IMR-90 (cell line): ENCODE measurements at regions not wholly inside any gene's neighbourhood (a gene's known extent, or its start where the extent isn't known, plus 50 kb on each side); places are given as distances from the start of the nearest gene placed in this dataset.

ENCODE experiments used
- ATAC-seq: fragments of 200-7000 bp; cut with Tn5 transposase; 2 replicates; pipeline ENCODE4 v1.9.1; 2020; ENCODE audit warnings: low read depth, mild to moderate bottlenecking, moderate library complexity
- BruUV-seq: library from RNA; stranded (reverse); fragments of 400-500 nt; replicated peaks from 2 replicates; lab custom pipeline; 2021; lab: Mats Ljungman, UMichigan
- CTCF ChIA-PET: fragments of 300-600 bp; formaldehyde crosslinking; extraction: SDS; loops from one replicate; lab custom pipeline; 2021; ENCODE audit warnings: antibody characterized with exemption; lab: Yijun Ruan, JAX
- POLR2A ChIA-PET: fragments of 300-600 bp; sonication (Branson Sonifier 250); formaldehyde crosslinking; loops from one replicate; lab custom pipeline; 2022; ENCODE audit warnings: antibody characterized with exemption; ENCODE audit not compliant: unreplicated experiment; lab: Charles Lee
- DNase-seq: peaks from one replicate; pipeline ENCODE4 v3.0.0; 2013
- H2AFZ ChIP-seq: replicated peaks from 2 replicates; pipeline ENCODE3; 2013; ENCODE audit warnings: low read length, mild to moderate bottlenecking; ENCODE audit not compliant: poor library complexity
- H2AK5ac ChIP-seq: 2 replicates; pipeline ENCODE4 v1.6.1; 2013; ENCODE audit warnings: low read depth, low read length, inconsistent platforms
- H2AK9ac ChIP-seq: replicated peaks from 2 replicates; pipeline ENCODE3; 2013; ENCODE audit warnings: mild to moderate bottlenecking, low read depth, low read length, moderate library complexity; ENCODE audit not compliant: poor library complexity
- H2BK120ac ChIP-seq: 2 replicates; pipeline ENCODE4 v1.6.1; 2013; ENCODE audit warnings: low read depth, low read length, inconsistent platforms
- H2BK15ac ChIP-seq: 3 replicates; pipeline ENCODE4 v1.6.1; 2013; ENCODE audit warnings: low read depth, low read length, inconsistent platforms
- H2BK20ac ChIP-seq: 2 replicates; pipeline ENCODE4 v1.6.1; 2013; ENCODE audit warnings: low read depth, mild to moderate bottlenecking, inconsistent platforms, low read length, moderate library complexity
- H2BK5ac ChIP-seq: 2 replicates; pipeline ENCODE4 v1.6.1; 2013; ENCODE audit warnings: mild to moderate bottlenecking, low read depth, low read length, inconsistent platforms; ENCODE audit not compliant: poor library complexity, severe bottlenecking
- H3K14ac ChIP-seq: replicated peaks from 2 replicates; pipeline ENCODE4 v1.6.1; 2013; ENCODE audit warnings: low read depth, low read length, inconsistent platforms
- H3K18ac ChIP-seq: 2 replicates; pipeline ENCODE4 v1.6.1; 2013; ENCODE audit warnings: low read depth, low read length, control low read depth
- H3K23ac ChIP-seq: 2 replicates; pipeline ENCODE4 v1.6.1; 2013; ENCODE audit warnings: low read depth, low read length, inconsistent platforms
- H3K27ac ChIP-seq: 2 replicates; pipeline ENCODE4 v1.5.1; 2013; ENCODE audit warnings: mild to moderate bottlenecking, control low read depth, low read length; ENCODE audit not compliant: insufficient read depth
- H3K27me3 ChIP-seq: 2 replicates; pipeline ENCODE4 v1.6.1; 2013; ENCODE audit warnings: low read length; ENCODE audit not compliant: control insufficient read depth, insufficient read depth
- H3K36me3 ChIP-seq: 2 replicates; pipeline ENCODE4 v1.6.1; 2013; ENCODE audit warnings: low read length, mixed read lengths; ENCODE audit not compliant: control insufficient read depth, insufficient read depth
- H3K4ac ChIP-seq: 2 replicates; pipeline ENCODE4 v1.6.1; 2013; ENCODE audit warnings: low read depth, low read length, inconsistent platforms
- H3K4me1 ChIP-seq: 2 replicates; pipeline ENCODE4 v1.6.1; 2013; ENCODE audit warnings: low read length, mixed read lengths; ENCODE audit not compliant: control insufficient read depth, insufficient read depth
- H3K4me2 ChIP-seq: 2 replicates; pipeline ENCODE4 v1.6.1; 2013; ENCODE audit warnings: low read depth, mild to moderate bottlenecking, control low read depth, low read length, moderate library complexity
- H3K4me3 ChIP-seq: 2 replicates; pipeline ENCODE4 v1.5.1; 2013; ENCODE audit warnings: low read depth, mild to moderate bottlenecking, control low read depth, low read length, moderate library complexity; ENCODE audit not compliant: insufficient read depth
- H3K56ac ChIP-seq: 2 replicates; pipeline ENCODE4 v1.6.1; 2013; ENCODE audit warnings: low read length, inconsistent platforms; ENCODE audit not compliant: insufficient read depth; ENCODE audit errors: extremely low read depth
- H3K79me1 ChIP-seq, 2 experiments: 2 replicates each; pipeline ENCODE4 v1.6.1; 2013; ENCODE audit warnings: low read length in 2 of 2, inconsistent platforms in 1 of 2, low read depth in 1 of 2
- H3K9ac ChIP-seq: 2 replicates; pipeline ENCODE4 v1.6.1; 2013; ENCODE audit warnings: low read depth, low read length, control low read depth
- H3K9me1 ChIP-seq: 2 replicates; pipeline ENCODE4 v1.6.1; 2013; ENCODE audit warnings: low read length, inconsistent platforms; ENCODE audit not compliant: insufficient read depth
- H3K9me3 ChIP-seq: 2 replicates; pipeline ENCODE4 v1.6.1; 2013; ENCODE audit warnings: low read length; ENCODE audit not compliant: control insufficient read depth, insufficient read depth
- H4K20me1 ChIP-seq: 2 replicates; pipeline ENCODE4 v1.6.1; 2013; ENCODE audit warnings: low read length, inconsistent platforms; ENCODE audit not compliant: insufficient read depth
- H4K5ac ChIP-seq: 2 replicates; pipeline ENCODE4 v1.6.1; 2013; ENCODE audit warnings: mild to moderate bottlenecking, low read depth, low read length, control low read depth
- H4K8ac ChIP-seq, 2 experiments: 2 replicates each; pipeline ENCODE4 v1.6.1; 2013; ENCODE audit warnings: low read depth in 2 of 2, low read length in 2 of 2, control low read depth in 1 of 2, inconsistent platforms in 1 of 2
- H4K91ac ChIP-seq: 2 replicates; pipeline ENCODE4 v1.6.1; 2013; ENCODE audit warnings: low read depth, low read length, inconsistent platforms; ENCODE audit not compliant: insufficient read depth
- BHLHE40 ChIP-seq: fragments of 150-350 bp; IDR thresholded peaks from 2 replicates; pipeline ENCODE4 v1.6.1; 2016; ENCODE audit warnings: mild to moderate bottlenecking, low read depth, low read length
- CEBPB ChIP-seq: IDR thresholded peaks from 2 replicates; pipeline ENCODE4 v1.6.1; 2012; ENCODE audit warnings: low read depth, low read length, improper control_type of control experiment
- CHD1 ChIP-seq: IDR thresholded peaks from 2 replicates; pipeline ENCODE4 v1.6.1; 2012; ENCODE audit warnings: low read depth, low read length, improper control_type of control experiment
- CTCF ChIP-seq: conservative IDR thresholded peaks from 2 replicates; pipeline ENCODE4 v1.5.1; 2012; ENCODE audit warnings: mild to moderate bottlenecking, low read depth, low read length, improper control_type of control experiment
- ELK1 ChIP-seq: fragments of 150-350 bp; IDR thresholded peaks from 2 replicates; pipeline ENCODE4 v1.6.1; 2016; ENCODE audit warnings: low read depth, mild to moderate bottlenecking, low read length, moderate library complexity, borderline replicate concordance
- FOS ChIP-seq: fragments of 150-350 bp; IDR thresholded peaks from 2 replicates; pipeline ENCODE4 v1.6.1; 2016; ENCODE audit warnings: low read depth, low read length
- MXI1 ChIP-seq: IDR thresholded peaks from 2 replicates; pipeline ENCODE4 v1.6.1; 2012; ENCODE audit warnings: low read depth, mild to moderate bottlenecking, low read length, moderate library complexity, borderline replicate concordance
- NFE2L2 ChIP-seq: fragments of 150-350 bp; IDR thresholded peaks from 2 replicates; pipeline ENCODE4 v1.6.1; 2016; ENCODE audit warnings: low read depth, mild to moderate bottlenecking, low read length
- RCOR1 ChIP-seq: IDR thresholded peaks from 2 replicates; pipeline ENCODE4 v1.6.1; 2012; ENCODE audit warnings: mild to moderate bottlenecking, low read length, improper control_type of control experiment; ENCODE audit not compliant: insufficient replicate concordance
- RFX5 ChIP-seq: IDR thresholded peaks from 2 replicates; pipeline ENCODE4 v1.8.0; 2012; ENCODE audit warnings: low read depth, mild to moderate bottlenecking, low read length, moderate library complexity
- USF2 ChIP-seq: fragments of 150-350 bp; IDR thresholded peaks from 2 replicates; pipeline ENCODE4 v1.6.1; 2017; ENCODE audit warnings: mild to moderate bottlenecking, antibody characterized with exemption, low read length, low read depth
- WGBS, 2 experiments: methylation state at CpG; one replicate each; pipeline versions ENCODE4 v1.1.5 to v1.1.7; 2013; ENCODE audit warnings: missing lambda C conversion rate in 2 of 2; ENCODE audit not compliant: insufficient read length in 1 of 2; ENCODE audit errors: extremely low coverage in 2 of 2; 5-methylcytosine and 5-hydroxymethylcytosine counted together
- dilution Hi-C: fragments of 300-500 bp; cut with HindIII; formaldehyde crosslinking; loops from one replicate; pipeline ENCODE4 v1.14.3; 2018; ENCODE audit warnings: low sequenced_read_pairs; ENCODE audit not compliant: unreplicated experiment
- in situ Hi-C: fragments of 300-500 bp; cut with MboI; formaldehyde crosslinking; loops from 3 replicates; pipeline ENCODE4 v1.14.3; 2019; ENCODE audit warnings: low sequenced_read_pairs, inconsistent platforms, mixed read lengths
- intact Hi-C: fragments of 100-400 bp; cut with micrococcal nuclease; formaldehyde crosslinking; loops from 2 replicates; pipeline ENCODE4 v1.10.0; 2022

- ATAC-seq (no peak), DNase-seq (no peak)
- Histone ChIP-seq H3K14ac (no peak overlapping the region), H4K8ac (no peak overlapping the region), H2AFZ (no peak overlapping the region), H2BK20ac (no peak overlapping the region), H3K27ac (no peak overlapping the region), H4K91ac (no peak overlapping the region), H3K9ac (no peak overlapping the region), H3K9me1 (peaks cover 15% of the 10 kb centered on the region), H3K23ac (no peak overlapping the region), H2BK15ac (no peak overlapping the region), H2AK5ac (peak overlapping the region; percentile 74; the same call in 1 of the 2 replicates), H2BK5ac (no peak overlapping the region), H3K9me3 (no peaks in the 10 kb centered on the region), H3K18ac (no peak overlapping the region), H3K36me3 (no peaks in the 10 kb centered on the region), H3K79me1 (no peaks in the 10 kb centered on the region), H3K4me3 (no peak overlapping the region), H3K4ac (peak overlapping the region; percentile 52; the same call in 1 of the 2 replicates), H4K20me1 (no peaks in the 10 kb centered on the region), H4K5ac (no peak overlapping the region), H3K27me3 (no peaks in the 10 kb centered on the region), H2BK120ac (no peak overlapping the region), H3K56ac (no peak overlapping the region), H2AK9ac (no peak overlapping the region), H3K4me2 (no peak overlapping the region), H3K4me1 (peaks cover 17% of the 10 kb centered on the region)
- in situ Hi-C loops: no loop called here
- TF ChIP-seq ELK1 (no peak), RCOR1 (no peak), MXI1 (no peak), RFX5 (no peak), USF2 (no peak), NFE2L2 (no peak), CTCF (no peak), FOS (no peak), CEBPB (no peak), BHLHE40 (no peak), CHD1 (no peak)
- WGBS, 2 experiments: no CpG with 5 or more reads among the region's 10 CpGs
- dilution Hi-C loops: no loop called here
- no TSS peak for BruUV-seq
- POLR2A ChIA-PET: no interaction called here
- intact Hi-C loops: no loop called here
- CTCF ChIA-PET: no interaction called here
These were observed 206.2 kb downstream of the ARL4C start for GRCh38 chr2:234290671-234291070.
